ENCODE measurements at regions not wholly inside any gene's neighbourhood (a gene's known extent, or its start where the extent isn't known, plus 50 kb on each side); places are given as distances from the start of the nearest gene placed in this dataset.
"Not testable (repeated sequence)": the region's sequence is repeated elsewhere in the genome, so short reads cannot be mapped to it uniquely, and the experiment has no call there.

DNA sequence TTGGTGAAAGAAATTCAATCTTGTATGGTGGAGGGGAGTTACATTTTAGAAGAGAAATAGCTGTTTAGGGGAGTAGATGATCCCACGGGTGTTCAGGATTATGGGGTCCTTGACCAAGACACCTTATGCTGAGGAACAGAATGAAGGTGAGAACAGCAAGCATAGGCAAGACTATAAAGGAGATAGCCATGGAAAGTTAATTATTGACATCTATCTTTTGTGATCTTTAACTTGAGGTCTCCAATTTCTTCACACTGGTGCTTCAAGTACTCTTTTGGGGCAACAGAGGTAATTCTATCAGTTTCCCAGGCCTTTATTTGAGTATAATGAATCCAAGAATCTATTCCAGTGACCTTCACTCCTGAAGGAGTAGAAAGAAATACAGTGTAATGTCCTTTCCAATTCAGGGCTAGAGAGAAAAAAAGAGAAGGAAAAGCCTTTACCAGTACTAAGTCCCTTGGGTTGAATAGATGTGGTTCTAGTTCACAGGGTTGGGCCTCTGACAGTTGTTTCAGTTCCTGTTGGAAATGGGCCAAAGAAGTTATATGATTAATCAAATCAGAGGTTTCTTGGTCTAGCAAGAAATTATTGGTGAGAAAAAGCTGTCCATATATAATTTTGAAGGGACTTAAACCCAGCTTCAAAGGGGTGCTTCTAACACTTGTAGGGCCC lies 2104.1 kb upstream of the ACO1 start:
- DNase-seq = no peak

DNA sequence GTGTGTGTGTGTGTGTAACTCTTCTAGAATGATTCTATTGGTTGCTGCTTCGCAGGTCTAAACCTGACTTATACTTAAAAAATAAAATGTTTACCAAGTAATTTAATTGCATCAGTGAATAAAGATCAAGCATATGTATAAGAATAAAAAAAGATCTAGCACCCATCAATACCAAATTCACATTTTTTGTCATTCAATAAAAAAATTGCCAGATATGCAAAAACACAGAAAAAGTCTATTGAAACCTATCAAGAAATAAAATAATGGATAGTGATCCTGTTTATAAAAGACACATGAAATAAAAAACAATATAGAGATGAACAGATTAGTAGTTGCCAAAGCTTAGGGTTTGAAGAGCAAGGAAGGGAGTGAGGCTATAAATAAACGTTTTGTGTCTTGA lies 2095.0 kb upstream of the ACO1 start:
- no peak for DNase-seq

DNA sequence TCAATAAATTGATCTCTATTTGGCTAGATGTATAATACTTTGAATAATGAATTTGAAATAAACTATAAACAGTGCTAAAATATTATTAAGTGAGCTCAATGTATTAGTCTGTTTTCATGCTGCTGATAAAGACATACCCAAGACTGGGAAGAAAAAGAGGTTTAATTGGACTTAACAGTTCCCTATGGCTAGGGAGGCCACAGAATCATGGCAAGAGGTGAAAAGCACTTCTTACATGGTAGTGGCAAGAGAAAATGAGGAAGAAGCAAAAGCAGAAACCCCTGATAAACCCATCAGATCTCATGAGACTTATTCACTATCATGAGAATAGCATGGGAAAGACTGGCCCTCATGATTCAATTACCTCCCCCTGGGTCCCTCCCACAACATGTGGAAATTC lies 2092.4 kb upstream of the ACO1 start:
- not testable (repeated sequence) for DNase-seq

DNA sequence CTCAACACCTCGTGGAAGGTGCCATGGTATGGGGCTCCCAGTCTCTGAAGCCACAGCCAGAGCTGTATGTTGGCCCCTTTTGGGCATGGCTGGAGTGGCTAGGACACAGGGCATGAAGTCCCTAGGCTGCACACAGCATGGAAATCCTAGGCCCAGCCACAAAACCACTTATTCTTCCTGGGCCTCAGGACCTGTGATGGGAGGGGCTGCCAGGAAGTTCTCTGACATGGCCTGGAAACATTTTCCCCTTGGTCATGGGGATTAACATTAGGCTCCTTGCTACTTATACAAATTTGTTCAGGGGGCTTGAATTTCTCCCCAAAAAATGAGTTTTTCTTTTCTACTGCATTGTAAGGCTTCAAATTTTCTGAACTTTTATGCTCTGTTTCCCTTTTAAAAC lies 2091.2 kb upstream of the ACO1 start:
- no peak for DNase-seq

DNA sequence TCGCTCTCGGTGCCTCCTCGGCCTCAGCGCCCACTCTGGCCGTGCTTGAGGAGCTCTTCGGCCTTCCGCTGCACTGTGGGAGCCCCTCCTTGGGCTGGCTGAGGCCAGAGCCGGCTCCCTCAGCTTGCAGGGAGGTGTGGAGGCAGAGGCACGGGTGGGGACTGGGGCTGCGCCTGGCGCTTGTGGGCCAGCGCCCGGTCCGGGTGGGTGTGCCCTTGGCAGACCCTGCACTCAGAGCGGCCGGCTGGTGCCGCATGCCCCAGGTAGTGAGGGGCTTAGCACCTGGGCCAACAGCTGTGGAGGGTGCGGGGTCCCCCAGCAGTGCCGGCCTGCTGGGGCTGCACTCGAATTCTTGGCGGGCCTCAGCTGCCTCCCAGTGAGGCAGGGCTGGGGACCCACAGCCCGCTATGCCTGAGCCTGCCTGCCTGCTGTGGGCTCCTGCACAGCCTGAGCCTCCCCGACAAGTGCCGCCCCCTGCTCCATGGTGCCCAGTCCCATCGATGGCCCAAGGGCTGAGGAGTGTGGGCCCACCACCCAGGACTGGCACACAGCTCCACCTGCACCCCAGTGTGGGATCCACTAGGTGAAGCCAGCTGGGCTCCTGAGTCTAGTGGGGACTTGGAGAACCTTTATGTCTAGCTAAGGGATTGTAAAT lies 2085.2 kb upstream of the ACO1 start:
- DNase-seq = no peak

DNA sequence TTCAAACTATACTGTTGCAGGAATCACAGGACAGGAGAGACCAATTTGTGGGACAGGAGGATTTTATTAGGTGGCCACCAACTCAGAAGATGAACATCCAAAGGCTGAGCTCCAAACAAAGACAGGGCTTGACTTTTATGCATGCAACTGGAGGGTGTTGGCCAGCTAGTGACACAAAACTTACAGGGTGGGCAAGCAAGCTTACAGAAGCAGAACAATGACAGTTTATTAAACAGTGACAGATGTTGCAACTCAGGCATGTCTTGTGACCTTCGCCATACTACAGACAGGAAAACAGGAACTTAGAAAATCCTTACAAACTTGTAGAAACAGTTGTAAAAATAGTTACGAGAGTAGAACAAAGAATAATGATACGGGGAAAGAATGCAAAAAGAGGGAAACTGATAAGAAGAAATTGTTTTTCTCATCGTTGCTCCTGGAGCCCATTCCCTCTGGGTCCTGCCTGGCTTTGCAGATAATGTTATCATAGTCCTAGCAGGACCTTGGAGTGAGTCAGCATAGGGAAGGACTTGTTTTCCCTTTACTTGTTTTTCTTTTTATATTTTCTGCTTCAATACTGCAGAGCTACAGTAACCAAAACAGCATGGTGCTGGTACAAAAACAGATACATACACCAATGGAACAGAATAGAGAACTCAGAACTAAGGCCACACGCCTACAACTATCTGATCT lies 2083.0 kb upstream of the ACO1 start:
- DNase-seq = no peak

DNA sequence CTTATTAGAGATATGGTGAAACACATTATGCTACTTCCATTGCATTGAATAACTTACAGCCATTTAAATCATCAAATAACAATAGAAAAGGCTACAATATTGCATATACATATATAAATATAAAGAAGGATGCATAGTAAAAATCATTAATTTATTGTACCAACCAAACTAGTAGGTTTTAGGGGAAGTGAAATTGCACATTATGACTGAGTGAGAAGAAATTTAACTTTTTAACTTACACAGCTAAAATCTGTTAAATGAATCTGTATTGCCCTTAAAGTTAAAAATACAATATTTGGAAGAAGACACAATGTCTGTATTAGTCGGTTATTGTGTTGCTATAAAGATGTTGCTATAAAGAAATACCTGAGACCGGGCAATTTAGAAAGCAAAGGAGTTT lies 2073.7 kb upstream of the ACO1 start:
- DNase-seq = no peak

DNA sequence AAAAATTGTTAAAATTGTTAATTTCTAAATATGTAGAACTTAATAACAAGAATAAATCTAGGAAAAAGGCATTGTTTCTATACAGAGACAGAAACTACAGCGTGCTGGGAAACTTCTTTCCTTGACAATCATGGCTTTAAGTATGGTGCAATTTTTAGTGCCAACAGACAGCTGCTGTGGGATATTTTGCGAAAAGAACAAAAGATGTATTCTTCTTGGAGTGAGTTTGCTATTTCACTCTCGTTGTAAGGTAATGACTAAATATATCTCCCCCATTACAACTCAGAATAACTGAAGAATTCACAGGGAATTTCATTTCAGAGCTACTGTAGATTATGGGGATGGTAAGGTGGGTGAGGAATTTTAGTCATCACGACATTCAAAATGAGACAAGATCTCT lies 2055.0 kb upstream of the ACO1 start:
- DNase-seq = no peak

DNA sequence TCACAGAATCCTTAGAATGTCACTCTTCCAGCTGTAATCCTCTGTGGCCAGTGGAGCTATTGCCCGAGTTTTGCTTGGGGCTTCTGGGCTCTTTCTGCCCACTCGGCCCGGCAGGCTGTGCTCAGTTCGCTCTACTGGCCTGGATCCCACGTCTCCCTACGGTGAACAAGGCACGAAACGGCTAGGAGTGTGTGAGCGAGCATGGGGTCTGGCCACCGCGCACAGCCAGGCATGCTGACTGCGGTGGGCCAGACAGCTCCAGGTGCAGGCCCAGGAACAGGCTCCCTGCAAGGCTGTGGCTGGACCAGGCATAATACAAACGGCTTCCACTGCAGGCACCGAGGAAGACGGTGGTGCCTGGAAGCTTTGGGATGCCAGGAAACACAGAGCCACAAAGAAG lies 2035.5 kb upstream of the ACO1 start:
- DNase-seq = no peak

DNA sequence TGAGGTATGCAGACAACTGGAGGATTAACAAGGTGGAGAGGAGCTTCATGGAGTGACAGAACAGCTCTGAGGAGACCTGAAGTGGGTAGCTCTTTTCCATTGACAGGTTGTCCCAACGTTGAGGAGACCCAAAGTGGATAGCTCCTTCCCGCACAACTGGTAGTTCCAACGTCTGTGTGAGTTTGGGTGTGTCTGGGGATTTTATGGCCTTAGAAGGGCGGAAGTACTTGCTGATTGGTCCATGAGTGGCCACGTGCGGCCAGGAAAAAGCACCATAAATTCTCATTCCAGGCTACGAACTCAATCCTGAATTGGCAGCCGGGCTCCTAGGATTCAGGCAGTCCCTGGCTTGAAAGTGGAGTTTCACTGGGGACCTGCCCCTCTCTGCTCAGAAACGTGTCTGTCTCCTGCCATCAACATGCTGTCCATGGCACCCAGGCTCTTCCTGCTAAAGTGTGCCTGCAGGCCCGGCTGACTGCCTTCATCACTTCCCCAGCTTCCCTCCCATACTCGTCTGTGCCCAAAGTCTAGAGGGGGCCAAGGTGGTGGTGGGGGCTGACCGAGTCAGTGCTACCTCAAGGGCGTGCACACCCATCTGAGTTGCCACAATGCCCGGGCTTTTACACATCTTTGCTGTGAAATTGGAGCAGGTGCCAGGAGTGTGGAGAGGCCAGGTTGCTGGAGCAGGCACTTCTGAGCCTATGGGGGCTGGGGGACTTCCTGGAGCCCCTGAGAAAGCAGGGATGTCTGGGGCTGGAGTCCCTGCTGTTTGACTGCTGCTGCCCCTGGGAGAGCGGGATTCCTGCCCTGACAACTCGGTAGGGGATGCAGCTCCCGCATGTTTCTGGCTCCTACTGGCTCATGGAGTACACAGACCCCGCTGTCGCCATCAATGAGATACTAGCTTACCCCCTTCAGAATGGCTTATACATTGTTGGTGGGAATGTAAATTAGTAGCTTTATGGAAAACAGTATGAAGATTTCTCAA lies 2034.6 kb upstream of the ACO1 start:
- DNase-seq = no peak

DNA sequence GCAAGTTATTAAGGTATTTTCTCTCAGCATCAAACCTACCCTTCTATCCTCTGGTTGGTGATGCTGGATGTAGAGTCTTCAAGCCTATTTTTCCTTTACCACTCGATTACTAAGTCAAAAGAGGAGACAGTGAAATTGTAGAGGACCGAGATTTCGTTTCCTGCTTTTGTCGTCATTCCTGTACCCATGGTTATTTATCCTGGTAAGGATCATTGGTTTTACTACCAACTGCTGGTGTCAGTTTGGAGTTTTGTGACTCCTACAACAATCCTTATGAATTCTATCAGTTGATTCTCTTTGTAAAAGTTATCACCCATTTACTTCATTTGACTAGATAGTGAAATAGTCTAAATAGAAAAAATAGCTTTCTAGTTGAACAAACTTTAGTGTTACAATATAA lies 2028.2 kb upstream of the ACO1 start:
- DNase-seq = no peak

DNA sequence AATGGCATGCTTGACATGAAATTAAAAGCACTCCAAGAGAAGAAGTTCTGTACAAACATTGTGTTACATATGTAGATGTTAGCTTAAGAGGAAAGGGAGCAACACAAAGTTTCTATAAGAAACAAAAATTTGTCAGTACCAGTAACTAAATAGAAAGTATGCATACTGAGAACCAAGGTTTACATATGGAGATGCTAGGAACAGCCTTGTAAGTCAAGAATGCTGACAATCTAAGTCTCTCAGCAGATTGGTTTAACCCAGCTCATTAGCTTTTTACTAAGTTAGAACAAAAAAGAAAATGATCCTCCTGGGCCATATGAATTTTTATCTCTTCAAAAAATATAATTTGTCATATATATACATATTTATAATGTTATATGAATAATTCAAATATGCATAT lies 2022.1 kb upstream of the ACO1 start:
- DNase-seq = no peak

DNA sequence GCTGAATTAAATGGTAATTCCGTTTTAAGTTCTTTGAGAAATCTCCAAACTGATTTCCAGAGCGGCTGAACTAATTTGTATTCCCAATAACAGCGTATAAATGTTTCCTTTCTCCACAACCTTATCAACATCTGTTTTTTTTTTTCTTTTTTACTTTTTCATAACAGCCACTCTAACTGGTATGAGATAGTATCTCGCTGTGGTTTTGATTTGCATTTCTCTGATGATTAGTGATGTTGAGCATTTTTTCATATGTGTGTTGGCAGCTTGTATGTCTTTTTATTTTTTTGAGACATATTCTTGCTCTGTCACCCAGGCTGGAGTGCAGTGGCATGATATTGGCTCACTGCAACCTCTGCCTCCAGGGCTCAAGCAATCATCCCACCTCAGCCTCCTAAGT lies 2018.3 kb upstream of the ACO1 start:
- DNase-seq = not testable (repeated sequence)

DNA sequence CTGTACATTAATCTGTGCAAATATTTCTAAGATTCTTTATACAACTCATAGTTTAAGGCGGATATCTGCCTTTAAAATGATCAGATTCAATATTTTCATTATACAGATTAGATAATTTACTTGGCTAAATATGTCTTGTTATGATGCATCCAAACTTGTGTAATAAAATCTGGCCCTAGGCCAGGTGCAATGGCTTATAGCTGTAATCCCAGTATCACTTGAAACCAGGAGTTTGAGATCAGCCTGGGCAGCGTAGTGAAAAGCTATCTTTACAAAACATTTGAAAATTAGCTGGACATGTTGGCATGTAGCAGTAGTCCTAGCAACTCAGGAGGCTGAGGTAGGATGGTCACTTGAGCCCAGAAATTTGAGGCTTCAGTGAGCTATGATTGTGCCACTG lies 2002.2 kb upstream of the ACO1 start:
- DNase-seq = no peak

DNA sequence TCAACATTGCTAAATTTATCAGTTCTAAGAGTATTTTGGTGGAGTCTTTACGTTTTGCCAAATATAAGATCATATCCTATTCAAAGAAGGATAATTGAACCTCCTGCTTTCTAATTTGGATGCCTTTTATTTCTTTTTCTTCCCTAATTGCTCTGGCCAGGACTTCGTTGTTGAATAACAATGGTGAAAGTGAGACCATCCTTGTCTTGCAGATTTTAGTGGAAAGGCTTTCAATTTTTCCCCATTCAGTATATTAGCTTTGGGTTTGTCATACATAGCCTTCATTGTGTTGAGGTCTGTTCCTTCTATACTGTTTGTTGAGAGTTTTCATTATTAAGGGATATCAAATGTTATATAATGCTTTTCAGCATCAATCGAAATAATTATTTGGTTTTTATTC lies 1974.2 kb upstream of the ACO1 start:
- no peak for DNase-seq

DNA sequence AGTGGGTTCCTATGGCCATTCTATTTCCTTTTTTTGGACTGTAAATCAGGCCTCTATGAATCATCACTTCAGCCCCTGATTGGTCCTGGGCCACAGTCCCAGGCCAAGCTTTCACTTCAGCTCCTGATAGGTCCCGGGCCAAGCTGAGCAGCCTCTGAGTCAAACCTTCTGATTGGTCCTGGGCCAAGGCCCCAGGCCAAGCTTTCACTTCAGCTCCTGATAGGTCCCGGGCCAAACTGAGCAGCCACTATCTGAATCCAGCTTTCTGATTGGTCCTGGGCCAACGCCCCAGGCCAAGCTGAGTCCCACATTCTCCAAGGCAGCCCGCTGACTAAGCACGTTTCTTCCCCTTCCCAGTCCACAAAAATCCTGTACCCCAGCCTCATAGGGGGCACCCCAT lies 1972.9 kb upstream of the ACO1 start:
- DNase-seq = no peak

DNA sequence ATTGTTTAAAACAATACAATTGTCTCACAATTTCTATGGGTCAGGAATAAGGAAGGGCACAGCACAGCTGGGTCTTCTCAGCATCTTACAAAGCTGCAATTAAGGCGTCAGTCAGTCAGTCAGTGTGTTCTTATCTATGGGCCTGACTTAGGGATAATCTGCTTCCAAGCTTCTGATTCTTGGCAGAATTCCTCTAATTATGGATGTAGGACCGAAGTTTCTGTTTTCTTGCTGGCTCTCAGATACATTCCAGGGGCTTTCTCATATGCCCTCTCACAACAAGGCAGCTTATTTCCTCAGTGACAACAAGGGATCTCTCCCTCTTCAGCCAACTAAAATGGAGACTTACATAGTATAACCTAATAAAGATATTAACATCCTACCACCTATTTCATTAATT lies 1925.3 kb upstream of the ACO1 start:
- DNase-seq = no peak

DNA sequence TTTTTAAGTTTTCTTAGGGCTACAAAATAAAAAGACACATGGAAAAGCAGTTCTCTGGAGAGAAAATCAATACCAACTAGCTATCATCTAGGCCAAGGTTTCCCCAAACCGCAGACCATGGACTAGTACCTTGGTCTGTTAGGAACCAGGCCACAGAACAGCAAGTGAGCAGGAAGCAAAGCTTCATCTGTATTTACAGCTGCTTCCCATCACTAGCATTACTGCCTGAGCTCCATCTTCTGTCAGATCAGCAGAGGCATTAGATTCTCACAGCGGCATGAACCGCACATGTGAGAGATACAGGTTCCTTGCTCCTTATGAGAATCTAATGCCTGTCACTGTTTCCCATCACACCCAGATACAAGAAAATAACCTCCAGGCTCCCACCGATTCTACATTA lies 1907.6 kb upstream of the ACO1 start:
- DNase-seq = no peak

DNA sequence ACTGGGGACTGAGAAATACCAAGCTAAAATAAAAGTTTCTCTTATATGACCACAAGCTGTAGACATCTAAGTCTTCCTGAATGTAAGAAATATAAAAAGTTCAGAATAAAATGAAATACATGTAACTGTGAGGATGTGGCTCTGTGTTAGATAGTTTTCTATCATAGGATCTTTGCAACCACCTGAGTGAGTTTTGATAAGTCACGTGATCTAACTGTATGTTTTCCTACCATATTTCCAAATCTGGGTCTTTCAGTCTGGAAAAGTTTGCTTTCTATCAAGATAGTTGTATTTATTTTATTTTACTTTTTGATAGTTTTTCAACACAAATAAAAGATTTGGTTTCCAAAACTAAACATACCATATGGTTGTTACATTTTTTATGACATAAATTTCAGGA lies 1905.8 kb upstream of the ACO1 start:
- DNase-seq = no peak

DNA sequence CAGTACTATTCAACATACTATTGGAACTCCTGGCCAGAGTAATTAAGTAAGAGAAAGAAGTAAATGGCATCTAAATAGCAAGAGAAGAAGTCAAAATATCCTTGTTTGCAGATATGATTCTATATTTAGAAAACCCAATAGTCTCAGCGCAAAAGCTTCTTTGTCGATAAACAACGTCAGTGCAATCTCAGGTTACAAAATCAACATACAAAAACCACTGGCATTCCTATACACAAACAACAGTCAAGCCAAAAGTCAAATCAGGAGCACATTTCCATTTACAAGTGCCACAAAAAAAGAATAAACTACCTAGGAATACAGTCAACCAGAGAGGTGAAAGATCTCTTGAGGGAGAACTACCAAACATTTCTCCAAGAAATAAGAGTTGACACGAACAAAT lies 1901.9 kb upstream of the ACO1 start:
- DNase-seq = no peak

DNA sequence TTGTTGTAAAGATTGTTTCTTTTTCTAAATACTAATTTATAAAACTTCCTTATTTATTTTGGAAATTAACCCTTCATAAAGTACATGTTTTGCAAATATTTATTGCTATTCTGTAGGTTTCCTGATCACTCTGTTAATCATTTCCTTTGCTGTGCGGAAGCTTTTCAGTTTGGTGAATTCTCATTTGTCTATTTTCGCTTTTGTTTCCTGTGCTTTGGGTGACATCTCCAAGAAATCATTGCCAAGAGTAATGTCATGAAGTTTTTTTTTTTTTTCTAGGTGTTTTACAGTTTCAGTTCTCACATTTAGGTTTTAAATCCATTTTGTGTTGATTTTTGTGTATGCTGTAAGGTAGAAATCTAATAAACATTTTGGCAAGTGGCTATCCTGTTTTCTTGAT lies 1899.8 kb upstream of the ACO1 start:
- DNase-seq = no peak

DNA sequence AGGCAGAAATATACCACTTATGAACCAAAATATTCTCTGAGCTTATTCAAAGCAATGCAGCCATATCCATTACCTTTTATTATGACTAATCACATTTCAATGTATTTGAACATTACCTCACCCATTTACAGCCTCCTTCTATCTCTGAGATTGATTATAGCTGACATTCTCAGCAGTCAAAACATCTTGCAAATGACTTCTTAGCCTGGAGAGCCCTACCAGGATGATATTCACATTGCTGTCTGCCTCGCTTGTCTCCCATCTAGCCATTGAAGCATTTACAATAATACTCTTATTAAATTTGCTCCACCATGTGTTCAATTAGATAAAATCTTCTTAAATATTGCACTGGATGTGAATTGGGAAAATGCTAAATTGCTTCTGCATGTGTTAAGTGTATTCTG lies 1879.9 kb upstream of the ACO1 start:
- DNase-seq = no peak

DNA sequence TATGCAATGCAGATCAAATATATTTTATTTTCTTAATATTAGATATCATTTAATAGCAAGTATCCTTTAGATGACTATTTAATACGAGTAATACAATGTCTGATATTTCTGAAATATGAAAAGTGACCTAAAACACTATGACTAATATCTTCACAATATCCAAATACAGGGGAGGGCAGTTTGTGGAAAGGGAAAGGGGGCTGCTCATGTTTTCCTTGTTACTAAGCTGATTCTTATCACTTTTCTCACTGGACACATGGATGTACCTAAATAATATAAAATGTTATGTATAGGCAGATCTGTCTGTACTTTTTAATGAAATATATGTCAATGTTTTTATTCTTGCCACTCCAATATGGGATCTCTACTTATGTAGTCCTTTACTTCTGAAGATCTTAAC lies 1879.1 kb upstream of the ACO1 start:
- no peak for DNase-seq
